Naive thymus-derived CD4-positive, alpha-beta T cell (primary cell): ENCODE measurements at regions not wholly inside any gene's neighbourhood (a gene's known extent, or its start where the extent isn't known, plus 50 kb on each side); places are given as distances from the start of the nearest gene placed in this dataset.
A peak's percentile ranks its signal among the peaks of the same experiment; 100 is the strongest.

Source experiments
- ATAC-seq: fragments of 150-1000 bp; cut with Tn5 transposase; 2 replicates; pipeline ENCODE4 v1.10.0; 2021; ENCODE audit warnings: mild to moderate bottlenecking, moderate library complexity
- CTCF ChIA-PET: fragments of 350-600 bp; sonication (Branson Sonifier 250); formaldehyde crosslinking; loops from one replicate; lab custom pipeline; 2021; ENCODE audit warnings: antibody characterized with exemption; lab: Charles Lee
- POLR2A ChIA-PET: fragments of 350-600 bp; sonication (Branson Sonifier 250); formaldehyde crosslinking; loops from one replicate; lab custom pipeline; 2021; ENCODE audit warnings: antibody characterized with exemption, inconsistent platforms; lab: Charles Lee
- DNase-seq, 9 donors: peaks; one replicate each; pipeline versions ENCODE4 v3.0.0 to v3.0.0-alpha.2; 2020 to 2022; ENCODE audit warnings: mixed read lengths in 1 of 9
- H3K27ac ChIP-seq: one replicate; pipeline ENCODE4 v1.7.0; 2013; ENCODE audit warnings: mild to moderate bottlenecking, low read depth, low read length, moderate library complexity
- H3K27me3 ChIP-seq, 2 donors: one replicate each; pipeline ENCODE4 v1.7.0; 2013; ENCODE audit warnings: low read length in 2 of 2, mild to moderate bottlenecking in 2 of 2, moderate library complexity in 2 of 2; ENCODE audit not compliant: control insufficient read depth in 2 of 2, insufficient read depth in 2 of 2
- H3K36me3 ChIP-seq, 3 experiments: 1 replicate in 2 of 3; 2 replicates in 1 of 3; pipeline ENCODE4 v1.7.0; 2013; ENCODE audit warnings: low read length in 3 of 3, mild to moderate bottlenecking in 3 of 3, moderate library complexity in 1 of 3; ENCODE audit not compliant: insufficient read depth in 3 of 3, control insufficient read depth in 2 of 3
- H3K4me1 ChIP-seq, 2 donors: one replicate each; pipeline ENCODE4 v1.7.0; 2013; ENCODE audit warnings: low read length in 2 of 2, mild to moderate bottlenecking in 2 of 2, moderate library complexity in 1 of 2; ENCODE audit not compliant: control insufficient read depth in 2 of 2, insufficient read depth in 2 of 2
- H3K4me3 ChIP-seq: 2 replicates; pipeline ENCODE4 v1.7.0; 2013; ENCODE audit warnings: mild to moderate bottlenecking, low read length
- H3K9me3 ChIP-seq, 3 experiments: 1 replicate in 2 of 3; 2 replicates in 1 of 3; pipeline ENCODE4 v1.7.0; 2013; ENCODE audit warnings: low read length in 3 of 3; ENCODE audit not compliant: control insufficient read depth in 2 of 3
- H3K27ac Mint-ChIP-seq, 9 donors: one replicate each; pipeline ENCODE4 v1.8.0; 2020 to 2022; ENCODE audit warnings: mixed read lengths in 9 of 9, mild to moderate bottlenecking in 8 of 9, moderate library complexity in 5 of 9, inconsistent platforms in 2 of 9
- H3K27me3 Mint-ChIP-seq, 5 donors: one replicate each; pipeline ENCODE4 v1.8.0; 2021 to 2022; ENCODE audit warnings: mixed read lengths in 5 of 5, mild to moderate bottlenecking in 1 of 5
- H3K36me3 Mint-ChIP-seq, 5 donors: one replicate each; pipeline ENCODE4 v1.8.0; 2020 to 2022; ENCODE audit warnings: mixed read lengths in 5 of 5, mild to moderate bottlenecking in 3 of 5, inconsistent platforms in 1 of 5
- H3K4me1 Mint-ChIP-seq, 7 donors: one replicate each; pipeline ENCODE4 v1.8.0; 2020 to 2022; ENCODE audit warnings: mixed read lengths in 7 of 7, mild to moderate bottlenecking in 3 of 7, inconsistent platforms in 1 of 7
- H3K4me3 Mint-ChIP-seq, 10 donors: one replicate each; pipeline ENCODE4 v1.8.0; 2020 to 2022; ENCODE audit warnings: mild to moderate bottlenecking in 10 of 10, mixed read lengths in 10 of 10, moderate library complexity in 6 of 10, inconsistent platforms in 2 of 10
- H3K9me3 Mint-ChIP-seq, 11 donors: one replicate each; pipeline ENCODE4 v1.8.0; 2020 to 2022; ENCODE audit warnings: mixed read lengths in 11 of 11, mild to moderate bottlenecking in 4 of 11, inconsistent platforms in 1 of 11, moderate library complexity in 1 of 11
- intact Hi-C, 2 donors: fragments of 100-400 bp; cut with micrococcal nuclease; formaldehyde crosslinking; loops; one replicate each; pipeline ENCODE4 v1.15.1; 2023

DNA sequence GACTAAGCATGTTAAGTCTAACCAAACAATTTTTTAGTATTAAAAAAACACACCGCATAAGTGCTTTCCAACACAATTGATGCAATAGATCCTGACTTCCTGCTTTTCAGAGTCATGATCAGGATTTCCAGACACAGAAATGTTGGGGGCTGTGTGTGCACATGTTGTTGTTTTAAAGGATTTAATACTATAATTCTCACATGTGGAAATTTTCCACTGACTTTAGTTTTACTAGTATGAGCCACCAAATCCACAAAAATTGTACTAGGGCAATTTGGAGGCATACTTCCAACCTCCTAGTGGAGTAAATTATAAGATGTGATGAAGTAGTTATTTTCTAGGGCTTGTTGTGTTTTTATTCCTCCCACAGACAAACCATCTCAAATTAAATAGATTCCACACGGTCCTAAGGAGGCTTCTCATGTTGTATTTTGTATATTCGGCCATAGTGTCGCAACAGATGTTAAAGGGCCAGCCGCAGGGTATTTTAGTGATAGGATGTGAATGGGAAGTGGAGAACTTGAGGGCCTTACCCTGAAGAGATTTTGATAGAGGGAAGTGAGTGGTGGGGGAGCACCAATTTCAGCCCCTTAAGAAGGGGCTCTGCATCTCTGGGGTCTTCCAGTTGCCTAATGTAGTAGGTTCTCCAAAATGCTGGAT, 108.9 kb upstream of the KLF7 start:
- intact Hi-C loops, result no loop called here
- Histone ChIP-seq H3K4me1 (no peaks in the 10 kb centered on the region), H3K9me3 (no peaks in the 10 kb centered on the region), H3K36me3 (no peaks in the 10 kb centered on the region), H3K27me3 (no peaks in the 10 kb centered on the region), H3K27ac (no peak overlapping the region), H3K4me3 (no peak overlapping the region)
- Mint-ChIP-seq H3K27me3 (no peaks in the 10 kb centered on the region), H3K9me3 (peaks cover 0 to 8% (median 0%) of the 10 kb centered on the region in 11 donors), H3K4me3 (no peak overlapping the region), H3K36me3 (no peaks in the 10 kb centered on the region), H3K4me1 (peaks cover 0 to 4% (median 0%) of the 10 kb centered on the region in 7 donors), H3K27ac (no peak overlapping the region)
- no peak for ATAC-seq
- POLR2A ChIA-PET, result no interaction called here
- DNase-seq, result no peak
- CTCF ChIA-PET, result no interaction called here

DNA sequence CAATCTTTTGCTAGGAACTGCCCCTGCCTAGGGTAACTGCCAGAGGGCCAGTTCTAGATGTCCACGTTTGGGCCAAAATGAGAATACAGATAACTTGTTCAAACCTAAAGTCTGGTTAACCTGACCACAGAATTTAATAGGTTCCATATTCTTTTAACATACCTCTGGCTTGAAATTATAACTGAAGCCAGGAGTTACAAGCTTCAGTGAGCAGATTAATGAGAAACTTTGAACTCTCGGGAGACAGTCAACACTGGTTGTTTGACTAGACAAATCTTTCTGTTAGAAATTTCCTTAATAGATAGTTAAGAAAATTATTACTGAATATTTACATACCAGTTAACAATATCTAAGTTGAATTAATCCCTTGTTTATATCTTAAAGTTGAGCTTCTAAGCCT, 110.0 kb upstream of the KLF7 start:
- POLR2A ChIA-PET, result no interaction called here
- Mint-ChIP-seq H3K4me1 (peaks cover 0 to 5% (median 0%) of the 10 kb centered on the region in 7 donors), H3K27ac (no peak overlapping the region), H3K36me3 (no peaks in the 10 kb centered on the region), H3K9me3 (peaks cover 0 to 8% (median 0%) of the 10 kb centered on the region in 11 donors), H3K27me3 (no peaks in the 10 kb centered on the region), H3K4me3 (no peak overlapping the region)
- Histone ChIP-seq H3K27ac (no peak overlapping the region), H3K4me3 (no peak overlapping the region), H3K9me3 (no peaks in the 10 kb centered on the region), H3K27me3 (no peaks in the 10 kb centered on the region), H3K4me1 (no peaks in the 10 kb centered on the region), H3K36me3 (no peaks in the 10 kb centered on the region)
- no peak for ATAC-seq
- CTCF ChIA-PET, result no interaction called here
- intact Hi-C loops, result no loop called here
- DNase-seq, result no peak

DNA sequence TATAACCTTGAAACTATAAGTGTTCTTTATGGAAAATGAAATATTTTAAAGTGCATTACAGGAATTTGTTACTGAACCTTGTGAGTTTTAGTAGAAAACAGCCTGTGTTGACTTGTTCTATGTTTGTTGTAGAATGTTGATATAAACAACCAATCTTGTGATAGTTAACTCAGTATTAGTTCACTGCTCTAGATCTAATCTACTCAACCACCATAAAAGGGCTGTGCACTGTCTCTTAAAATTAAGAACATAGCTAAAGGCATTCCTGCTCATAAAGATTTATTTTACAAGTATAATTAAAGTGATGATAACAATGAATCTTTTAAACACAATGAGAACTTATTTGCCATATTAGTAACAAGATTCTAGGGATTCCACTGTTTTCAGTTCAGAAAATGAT, 110.5 kb upstream of the KLF7 start:
- H3K36me3 ChIP-seq, result no peaks in the 10 kb centered on the region
- DNase-seq (no peak), ATAC-seq (no peak)
- no peak overlapping the region for H3K4me3 ChIP-seq
- H3K27me3 ChIP-seq, result no peaks in the 10 kb centered on the region
- no peaks in the 10 kb centered on the region for H3K27me3 Mint-ChIP-seq
- H3K27ac ChIP-seq, result no peak overlapping the region
- POLR2A ChIA-PET, result no interaction called here
- H3K4me1 Mint-ChIP-seq, result peaks cover 0 to 5% (median 0%) of the 10 kb centered on the region in 7 donors
- CTCF ChIA-PET, result no interaction called here
- no peak overlapping the region for H3K4me3 Mint-ChIP-seq
- no peaks in the 10 kb centered on the region for H3K36me3 Mint-ChIP-seq
- H3K4me1 ChIP-seq, result no peaks in the 10 kb centered on the region
- intact Hi-C loops, result no loop called here
- H3K9me3 Mint-ChIP-seq, result peaks cover 0 to 8% (median 0%) of the 10 kb centered on the region in 11 donors
- H3K27ac Mint-ChIP-seq, result no peak overlapping the region
- no peaks in the 10 kb centered on the region for H3K9me3 ChIP-seq

DNA sequence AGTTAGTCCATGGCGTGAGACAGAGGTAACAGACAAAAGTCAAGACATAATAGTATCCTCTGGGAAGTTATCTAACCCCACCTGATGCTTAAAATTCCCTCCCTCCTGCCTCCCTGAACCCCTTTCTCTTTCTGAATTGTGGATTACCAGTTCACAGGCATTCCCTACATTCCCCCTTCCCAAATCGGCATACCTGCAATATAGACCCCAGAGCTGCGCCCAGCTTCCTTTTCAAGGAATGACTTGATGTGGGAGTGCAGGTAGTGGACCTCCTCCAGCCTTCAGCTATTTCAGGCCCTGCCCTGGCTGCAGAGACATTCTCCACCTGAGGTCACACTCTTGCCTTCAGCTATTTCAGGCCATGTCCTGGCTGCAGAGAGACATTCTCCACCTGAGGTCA, 111.1 kb upstream of the KLF7 start:
- Histone ChIP-seq H3K4me3 (no peak overlapping the region), H3K27ac (no peak overlapping the region), H3K9me3 (no peaks in the 10 kb centered on the region), H3K27me3 (no peaks in the 10 kb centered on the region), H3K4me1 (no peaks in the 10 kb centered on the region), H3K36me3 (no peaks in the 10 kb centered on the region)
- Mint-ChIP-seq H3K27me3 (no peaks in the 10 kb centered on the region), H3K9me3 (peaks cover 0 to 8% (median 0%) of the 10 kb centered on the region in 11 donors), H3K27ac (no peak overlapping the region), H3K36me3 (peaks cover 0 to 1% (median 0%) of the 10 kb centered on the region in 5 donors), H3K4me1 (peaks cover 0 to 5% (median 0%) of the 10 kb centered on the region in 7 donors), H3K4me3 (no peak overlapping the region)
- intact Hi-C loops, result no loop called here
- POLR2A ChIA-PET, result no interaction called here
- DNase-seq, result no peak
- ATAC-seq, result no peak
- CTCF ChIA-PET, result no interaction called here

DNA sequence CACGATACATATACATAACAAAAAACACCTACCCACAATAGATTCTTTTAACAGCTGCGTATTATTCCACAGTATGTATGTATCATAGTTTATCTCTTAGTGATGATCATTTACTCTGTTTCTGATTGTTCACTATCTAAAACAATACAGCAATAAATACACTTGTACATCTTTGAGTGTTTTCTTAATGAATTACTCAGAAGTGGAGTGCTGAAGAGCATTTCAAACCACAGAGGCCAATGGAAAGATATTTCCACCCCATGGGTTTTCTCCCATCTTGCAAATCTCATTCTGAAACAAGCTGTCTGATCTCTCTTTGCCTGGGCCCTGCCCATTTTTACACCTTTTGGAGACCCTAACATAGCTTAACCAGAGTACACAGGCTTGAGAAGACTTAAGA, 113.8 kb upstream of the KLF7 start:
- ChIA-PET CTCF (no interaction called here), POLR2A (interaction anchor here (0.5 to 0.6 kb wide), 2 partner anchors 79 to 205 kb away, joined by 3 read pairs; no protein-coding TSS in a partner anchor)
- Mint-ChIP-seq H3K27ac (no peak overlapping the region), H3K9me3 (peaks cover 0 to 12% (median 0%) of the 10 kb centered on the region in 11 donors), H3K27me3 (no peaks in the 10 kb centered on the region), H3K4me3 (no peak overlapping the region), H3K36me3 (peaks cover 0 to 7% (median 0%) of the 10 kb centered on the region in 5 donors), H3K4me1 (peaks cover 8 to 27% (median 17%) of the 10 kb centered on the region in 7 donors)
- no peaks in the 10 kb centered on the region for H3K27me3 ChIP-seq
- H3K4me3 ChIP-seq, result no peak overlapping the region
- no peaks in the 10 kb centered on the region for H3K9me3 ChIP-seq
- intact Hi-C loops, result no loop called here
- peaks cover 0 to 4% of the 10 kb centered on the region in 2 donors for H3K4me1 ChIP-seq
- ATAC-seq (no peak), DNase-seq (no peak)
- H3K27ac ChIP-seq, result no peak overlapping the region
- no peaks in the 10 kb centered on the region for H3K36me3 ChIP-seq

DNA sequence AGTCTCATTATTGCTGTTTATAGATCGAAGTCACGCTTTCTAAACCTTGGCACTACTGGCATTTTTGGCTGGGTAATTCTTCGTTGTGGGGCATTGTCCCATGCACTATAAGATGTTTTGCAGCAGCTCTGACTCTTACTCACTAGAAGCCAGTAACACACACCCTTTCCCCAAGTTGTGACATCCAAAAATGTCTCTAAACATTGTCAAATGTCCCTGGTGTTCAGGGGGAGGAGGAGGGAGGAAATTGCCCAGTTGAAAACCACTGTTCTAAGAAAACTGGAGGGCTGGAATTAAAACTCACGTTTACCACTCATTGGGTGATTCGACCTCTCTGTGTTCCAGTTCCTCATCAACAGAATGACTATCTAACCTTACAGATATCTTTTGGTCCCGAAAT, 115.7 kb upstream of the KLF7 start:
- H3K27ac ChIP-seq, result no peak overlapping the region
- intact Hi-C loops, result loop anchor here in 1 of 2 donors (5.0 kb wide), 1 partner anchor 51 kb away; no protein-coding TSS in a partner anchor
- H3K36me3 ChIP-seq, result no peaks in the 10 kb centered on the region
- Mint-ChIP-seq H3K9me3 (peaks cover 0 to 12% (median 0%) of the 10 kb centered on the region in 11 donors), H3K36me3 (peaks cover 0 to 7% (median 0%) of the 10 kb centered on the region in 5 donors), H3K27ac (no peak overlapping the region), H3K27me3 (no peaks in the 10 kb centered on the region), H3K4me3 (no peak overlapping the region), H3K4me1 (peaks cover 13 to 41% (median 36%) of the 10 kb centered on the region in 7 donors)
- ATAC-seq (no peak), DNase-seq (no peak)
- H3K4me1 ChIP-seq, result peaks cover 0 to 10% of the 10 kb centered on the region in 2 donors
- no peaks in the 10 kb centered on the region for H3K9me3 ChIP-seq
- CTCF ChIA-PET, result no interaction called here
- no peak overlapping the region for H3K4me3 ChIP-seq
- H3K27me3 ChIP-seq, result no peaks in the 10 kb centered on the region
- POLR2A ChIA-PET, result no interaction called here

DNA sequence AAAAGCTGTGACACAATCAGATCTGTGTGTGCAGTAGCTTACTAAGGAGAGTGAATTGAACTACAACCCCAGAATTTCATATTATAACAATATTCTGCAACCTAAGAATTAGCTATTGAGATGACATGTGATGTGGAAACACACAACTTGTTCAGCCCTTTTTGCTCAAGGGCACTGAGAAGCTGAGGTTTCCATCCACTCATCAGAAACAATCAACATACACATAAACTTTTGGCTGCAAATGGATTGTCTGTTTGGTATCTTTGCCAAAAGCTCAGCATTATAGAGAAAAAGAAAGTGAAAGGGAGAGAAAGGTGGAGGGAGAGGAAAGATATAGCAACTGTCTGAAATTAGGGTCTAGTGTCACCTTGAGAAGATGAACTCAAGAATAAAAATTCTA, 117.2 kb upstream of the KLF7 start:
- peaks cover 13 to 41% (median 36%) of the 10 kb centered on the region in 7 donors for H3K4me1 Mint-ChIP-seq
- H3K27ac Mint-ChIP-seq, result peak overlapping the region in 6 of 9 donors; percentile 17 to 86 (median 62)
- CTCF ChIA-PET, result interaction anchor here (0.7 kb wide), 1 partner anchor 188 kb away, joined by 3 read pairs; no protein-coding TSS in a partner anchor
- Histone ChIP-seq H3K9me3 (no peaks in the 10 kb centered on the region), H3K36me3 (no peaks in the 10 kb centered on the region), H3K27me3 (no peaks in the 10 kb centered on the region), H3K4me3 (no peak overlapping the region), H3K27ac (no peak overlapping the region), H3K4me1 (peaks cover 0 to 10% of the 10 kb centered on the region in 2 donors)
- POLR2A ChIA-PET, result no interaction called here
- no peaks in the 10 kb centered on the region for H3K27me3 Mint-ChIP-seq
- H3K36me3 Mint-ChIP-seq, result peaks cover 0 to 7% (median 0%) of the 10 kb centered on the region in 5 donors
- intact Hi-C loops, result loop anchor here in 1 of 2 donors (5.0 kb wide), 1 partner anchor 49 kb away; no protein-coding TSS in a partner anchor
- no peak for ATAC-seq
- peak overlapping the region in 9 of 10 donors; percentile 0 to 81 (median 54) for H3K4me3 Mint-ChIP-seq
- DNase-seq, result no peak
- H3K9me3 Mint-ChIP-seq, result peaks cover 0 to 12% (median 0%) of the 10 kb centered on the region in 11 donors
